T-cell (primary cell): ENCODE measurements at regions not wholly inside any gene's neighbourhood (a gene's known extent, or its start where the extent isn't known, plus 50 kb on each side); places are given as distances from the start of the nearest gene placed in this dataset.
A peak's percentile ranks its signal among the peaks of the same experiment; 100 is the strongest.

ENCODE experiments used
- ATAC-seq, 4 experiments: fragments of 200-7000 bp in 3 of 4; fragments of 150-1000 bp in 1 of 4; cut with Tn5 transposase; replicated peaks in 1 of 4; 1 replicate in 3 of 4; 2 replicates in 1 of 4; pipeline ENCODE4 v1.10.0; 2021; ENCODE audit warnings: moderate library complexity in 3 of 4, mild to moderate bottlenecking in 2 of 4, moderate number of reproducible peaks in 1 of 4
- CTCF ChIA-PET, 2 donors: fragments of 300-600 bp; sonication (Branson Sonifier 250); formaldehyde crosslinking; loops; one replicate each; lab custom pipeline; 2022; ENCODE audit warnings: antibody characterized with exemption in 2 of 2; lab: Charles Lee
- POLR2A ChIA-PET, 2 donors: fragments of 300-600 bp; sonication (Branson Sonifier 250); formaldehyde crosslinking; loops; one replicate each; lab custom pipeline; 2022; ENCODE audit warnings: antibody characterized with exemption in 2 of 2; lab: Charles Lee
- DNase-seq, 35 experiments: peaks; one replicate each; pipeline versions ENCODE4 v3.0.0 to v3.0.0-alpha.2; 2013 to 2023
- H3K27ac ChIP-seq: one replicate; pipeline ENCODE4 v1.5.1; 2013; ENCODE audit warnings: low read length
- H3K27me3 ChIP-seq, 2 experiments: replicated peaks in 1 of 2; 1 replicate in 1 of 2; 2 replicates in 1 of 2; pipeline versions ENCODE4 v1.6.1 to v1.7.0; 2013; ENCODE audit warnings: low read length in 1 of 2, mixed read lengths in 1 of 2; ENCODE audit not compliant: control insufficient read depth in 2 of 2, insufficient read depth in 2 of 2; ENCODE audit errors: extremely low read depth in 1 of 2
- H3K36me3 ChIP-seq, 2 donors: 1 replicate in 1 of 2; 2 replicates in 1 of 2; pipeline versions ENCODE4 v1.6.1 to v1.7.0; 2013; ENCODE audit warnings: low read length in 1 of 2; ENCODE audit not compliant: control insufficient read depth in 2 of 2, insufficient read depth in 1 of 2; ENCODE audit errors: extremely low read depth in 1 of 2
- H3K4me1 ChIP-seq, 2 experiments: 1 replicate in 1 of 2; 2 replicates in 1 of 2; pipeline versions ENCODE4 v1.6.1 to v1.7.0; 2013; ENCODE audit warnings: low read length in 2 of 2, mixed read lengths in 1 of 2; ENCODE audit not compliant: insufficient read depth in 2 of 2, control insufficient read depth in 1 of 2; ENCODE audit errors: extremely low read depth in 1 of 2
- H3K4me3 ChIP-seq, 2 donors: 1 replicate in 1 of 2; 2 replicates in 1 of 2; pipeline versions ENCODE4 v1.5.1 to v1.7.0; 2013; ENCODE audit warnings: mild to moderate bottlenecking in 2 of 2, low read length in 1 of 2, moderate library complexity in 1 of 2; ENCODE audit not compliant: control insufficient read depth in 1 of 2; ENCODE audit errors: extremely low read depth in 1 of 2
- H3K9me3 ChIP-seq: 2 replicates; pipeline ENCODE4 v1.7.0; 2013
- H3K27ac Mint-ChIP-seq, 2 donors: one replicate each; pipeline ENCODE4 v1.8.0; 2020 to 2021; ENCODE audit warnings: mild to moderate bottlenecking in 2 of 2, mixed read lengths in 2 of 2
- H3K27me3 Mint-ChIP-seq, 2 donors: one replicate each; pipeline ENCODE4 v1.8.0; 2021 to 2022; ENCODE audit warnings: mixed read lengths in 2 of 2
- H3K36me3 Mint-ChIP-seq: one replicate; pipeline ENCODE4 v1.8.0; 2021; ENCODE audit warnings: mixed read lengths
- H3K4me1 Mint-ChIP-seq, 3 donors: one replicate each; pipeline ENCODE4 v1.8.0; 2020 to 2022; ENCODE audit warnings: mixed read lengths in 3 of 3, mild to moderate bottlenecking in 1 of 3
- H3K4me3 Mint-ChIP-seq, 3 donors: one replicate each; pipeline ENCODE4 v1.8.0; 2020 to 2022; ENCODE audit warnings: mild to moderate bottlenecking in 3 of 3, mixed read lengths in 3 of 3, moderate library complexity in 3 of 3
- H3K9me3 Mint-ChIP-seq, 3 donors: one replicate each; pipeline ENCODE4 v1.8.0; 2020 to 2022; ENCODE audit warnings: mixed read lengths in 3 of 3
- WGBS: methylation state at CpG from one replicate; pipeline ENCODE4 v1.1.5; 2013; ENCODE audit warnings: missing lambda C conversion rate; ENCODE audit not compliant: insufficient coverage; 5-methylcytosine and 5-hydroxymethylcytosine counted together

GRCh38 chr10:47076949-47077361 lies 165.7 kb downstream of the PTPN20 start:
- Mint-ChIP-seq H3K36me3 (no peaks in the 10 kb centered on the region), H3K9me3 (no peaks in the 10 kb centered on the region), H3K4me1 (peaks cover 9 to 15% (median 11%) of the 10 kb centered on the region in 3 donors), H3K27me3 (peaks cover 0 to 4% of the 10 kb centered on the region in 2 donors), H3K27ac (no peak overlapping the region), H3K4me3 (no peak overlapping the region)
- ATAC-seq: no peak
- ChIA-PET POLR2A (no interaction called here), CTCF (interaction anchor here in 1 of 2 donors (0.6 kb wide), 1 partner anchor 14 kb away, joined by 3 read pairs; no protein-coding TSS in a partner anchor)
- Histone ChIP-seq H3K27ac (no peak overlapping the region), H3K9me3 (no peaks in the 10 kb centered on the region), H3K4me1 (peaks cover 0 to 11% of the 10 kb centered on the region in 2 experiments), H3K36me3 (no peaks in the 10 kb centered on the region), H3K27me3 (peaks cover 0 to 11% of the 10 kb centered on the region in 2 experiments), H3K4me3 (no peak overlapping the region)
- DNase-seq: no peak
- WGBS: 20% methylated on average over 2 of the region's 8 CpGs

DNA sequence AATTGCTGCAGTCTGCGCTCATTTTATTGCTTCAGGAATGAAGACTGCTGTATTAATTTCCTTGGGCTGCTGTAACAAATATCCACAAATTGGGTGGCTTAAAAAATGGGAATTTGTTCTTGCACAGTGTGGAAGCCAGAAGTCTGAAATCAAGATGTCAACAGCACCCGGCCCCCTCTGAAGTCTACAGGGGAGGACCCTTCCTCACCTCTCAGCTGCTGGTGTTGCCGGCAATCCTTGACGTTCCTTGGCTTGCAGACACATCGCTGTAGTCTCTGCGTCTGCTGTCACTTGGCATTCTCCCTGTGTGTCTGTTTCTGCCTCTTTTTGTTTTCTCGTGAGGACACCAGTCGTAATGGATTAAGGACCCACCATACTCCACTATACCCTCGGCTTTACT lies 166.2 kb downstream of the PTPN20 start:
- H3K36me3 ChIP-seq: no peaks in the 10 kb centered on the region
- 96% methylated on average over 7 of the region's 9 CpGs for WGBS
- POLR2A ChIA-PET: no interaction called here
- DNase-seq (no peak), ATAC-seq (no peak)
- Mint-ChIP-seq H3K4me1 (peaks cover 9 to 15% (median 12%) of the 10 kb centered on the region in 3 donors), H3K27ac (no peak overlapping the region), H3K27me3 (peaks cover 0 to 4% of the 10 kb centered on the region in 2 donors), H3K36me3 (no peaks in the 10 kb centered on the region), H3K4me3 (no peak overlapping the region), H3K9me3 (no peaks in the 10 kb centered on the region)
- CTCF ChIA-PET: interaction anchor here in 1 of 2 donors (0.6 kb wide), 1 partner anchor 14 kb away, joined by 3 read pairs; no protein-coding TSS in a partner anchor
- no peak overlapping the region for H3K4me3 ChIP-seq
- peaks cover 0 to 11% of the 10 kb centered on the region in 2 experiments for H3K4me1 ChIP-seq
- no peaks in the 10 kb centered on the region for H3K9me3 ChIP-seq
- peaks cover 0 to 11% of the 10 kb centered on the region in 2 experiments for H3K27me3 ChIP-seq
- no peak overlapping the region for H3K27ac ChIP-seq

DNA sequence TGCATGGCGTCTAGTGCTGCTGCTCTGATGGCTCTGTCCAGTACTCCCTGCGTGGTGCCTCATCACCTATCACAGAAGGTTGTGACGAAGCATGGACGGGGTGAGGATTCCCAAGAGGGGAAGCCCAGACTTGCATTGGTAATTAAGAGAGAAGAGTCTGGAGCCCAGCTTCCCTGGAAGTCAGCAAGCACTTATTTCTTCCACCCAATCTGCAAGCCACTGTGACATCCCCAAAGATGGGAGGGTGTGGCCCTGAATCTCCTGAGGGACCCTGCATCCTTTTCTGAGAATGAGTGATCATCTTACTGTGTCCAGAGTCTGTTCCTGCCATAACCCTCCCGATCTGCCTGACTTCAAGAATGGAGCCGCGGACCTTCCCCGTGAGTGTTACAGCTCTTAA lies 166.7 kb downstream of the PTPN20 start:
- peaks cover 9 to 15% (median 12%) of the 10 kb centered on the region in 3 donors for H3K4me1 Mint-ChIP-seq
- H3K36me3 Mint-ChIP-seq: no peaks in the 10 kb centered on the region

GRCh38 chr10:47078393-47079203 lies 167.4 kb downstream of the PTPN20 start:
- 100% methylated on average over 4 of the region's 8 CpGs for WGBS
- peaks cover 0 to 4% of the 10 kb centered on the region in 2 donors for H3K27me3 Mint-ChIP-seq
- no peak overlapping the region for H3K27ac Mint-ChIP-seq
- ATAC-seq (no peak), DNase-seq (no peak)
- H3K4me1 Mint-ChIP-seq: peaks cover 9 to 15% (median 12%) of the 10 kb centered on the region in 3 donors
- H3K36me3 Mint-ChIP-seq: no peaks in the 10 kb centered on the region
- Histone ChIP-seq H3K9me3 (no peaks in the 10 kb centered on the region), H3K4me3 (no peak overlapping the region), H3K36me3 (no peaks in the 10 kb centered on the region), H3K4me1 (peaks cover 0 to 11% of the 10 kb centered on the region in 2 experiments), H3K27me3 (peaks cover 0 to 11% of the 10 kb centered on the region in 2 experiments), H3K27ac (no peak overlapping the region)
- H3K4me3 Mint-ChIP-seq: no peak overlapping the region
- ChIA-PET CTCF (no interaction called here), POLR2A (no interaction called here)
- H3K9me3 Mint-ChIP-seq: no peaks in the 10 kb centered on the region

More for the DNA sequence above, 166.7 kb downstream of the PTPN20 start:
- POLR2A ChIA-PET: no interaction called here
- Mint-ChIP-seq H3K27ac (no peak overlapping the region), H3K27me3 (peaks cover 0 to 4% of the 10 kb centered on the region in 2 donors), H3K9me3 (no peaks in the 10 kb centered on the region), H3K4me3 (no peak overlapping the region)
- CTCF ChIA-PET: no interaction called here
- 94% methylated on average over 3 of the region's 8 CpGs for WGBS
- H3K9me3 ChIP-seq: no peaks in the 10 kb centered on the region
- H3K4me3 ChIP-seq: no peak overlapping the region
- peaks cover 0 to 11% of the 10 kb centered on the region in 2 experiments for H3K4me1 ChIP-seq
- ATAC-seq: no peak
- H3K36me3 ChIP-seq: no peaks in the 10 kb centered on the region
- no peak for DNase-seq
- no peak overlapping the region for H3K27ac ChIP-seq
- peaks cover 0 to 11% of the 10 kb centered on the region in 2 experiments for H3K27me3 ChIP-seq

DNA sequence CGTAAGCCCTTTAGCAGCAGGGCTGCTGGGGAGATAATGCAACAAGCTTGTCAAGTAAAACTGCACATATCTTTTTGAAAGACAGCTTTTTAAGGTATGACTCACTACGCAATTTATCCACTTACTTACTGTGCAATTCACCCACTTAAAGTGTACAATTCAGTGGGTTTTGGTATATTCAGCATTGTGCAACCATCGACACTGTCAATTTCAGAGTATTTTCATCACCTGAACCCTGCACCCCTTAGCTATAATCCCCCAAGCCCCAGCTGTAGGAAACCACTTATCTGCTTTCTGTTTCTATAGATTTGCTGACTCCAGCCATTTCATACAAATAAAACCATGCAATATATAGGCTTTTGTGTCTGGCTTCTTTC lies 168.0 kb downstream of the PTPN20 start:
- 0% methylated on average over 1 of the region's 3 CpGs for WGBS
- peaks cover 0 to 4% of the 10 kb centered on the region in 2 donors for H3K27me3 Mint-ChIP-seq
- no peaks in the 10 kb centered on the region for H3K36me3 ChIP-seq
- no peak for ATAC-seq
- peaks cover 0 to 11% of the 10 kb centered on the region in 2 experiments for H3K4me1 ChIP-seq
- H3K9me3 Mint-ChIP-seq: no peaks in the 10 kb centered on the region
- H3K4me3 ChIP-seq: no peak overlapping the region
- H3K27ac Mint-ChIP-seq: no peak overlapping the region
- no peaks in the 10 kb centered on the region for H3K9me3 ChIP-seq
- no peak for DNase-seq
- peaks cover 0 to 11% of the 10 kb centered on the region in 2 experiments for H3K27me3 ChIP-seq
- H3K4me3 Mint-ChIP-seq: no peak overlapping the region
- ChIA-PET POLR2A (no interaction called here), CTCF (interaction anchor here in 1 of 2 donors (0.7 kb wide), 1 partner anchor 86 kb away, joined by 3 read pairs; no protein-coding TSS in a partner anchor)
- H3K27ac ChIP-seq: no peak overlapping the region
- no peaks in the 10 kb centered on the region for H3K36me3 Mint-ChIP-seq
- peaks cover 9 to 15% (median 12%) of the 10 kb centered on the region in 3 donors for H3K4me1 Mint-ChIP-seq

DNA sequence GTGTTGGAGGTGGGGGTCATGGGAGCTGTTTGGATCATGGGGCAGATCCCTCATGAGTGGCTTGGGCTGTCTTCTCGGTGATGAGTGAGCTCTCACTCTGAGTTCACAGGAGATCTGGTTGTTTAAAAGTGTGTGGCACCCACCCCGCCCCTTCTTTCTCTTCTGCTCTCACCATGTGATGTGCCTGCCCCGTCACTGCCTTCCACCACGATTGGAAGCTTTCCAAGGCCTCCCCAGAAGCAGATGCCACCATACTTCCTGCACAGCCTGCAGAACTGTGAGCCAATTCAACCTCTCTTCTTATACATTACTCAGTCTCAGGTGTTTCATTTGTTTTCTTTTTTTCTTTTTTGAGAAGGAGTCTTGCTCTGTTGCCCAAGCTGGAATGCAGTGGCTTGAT lies 170.0 kb downstream of the PTPN20 start:
- H3K4me3 Mint-ChIP-seq: no peak overlapping the region
- peaks cover 0 to 11% of the 10 kb centered on the region in 2 experiments for H3K4me1 ChIP-seq
- CTCF ChIA-PET: interaction anchor here in 1 of 2 donors (0.7 kb wide), 1 partner anchor 71 kb away, joined by 3 read pairs; no protein-coding TSS in a partner anchor
- no peaks in the 10 kb centered on the region for H3K36me3 ChIP-seq
- H3K9me3 ChIP-seq: no peaks in the 10 kb centered on the region
- peaks cover 0 to 11% of the 10 kb centered on the region in 2 experiments for H3K27me3 ChIP-seq
- POLR2A ChIA-PET: no interaction called here
- peak in 28 of 35 experiments; percentile 4 to 58 (median 26) for DNase-seq
- H3K4me1 Mint-ChIP-seq: peaks cover 9 to 15% (median 12%) of the 10 kb centered on the region in 3 donors
- H3K27ac ChIP-seq: no peak overlapping the region
- no peaks in the 10 kb centered on the region for H3K27me3 Mint-ChIP-seq
- no peaks in the 10 kb centered on the region for H3K36me3 Mint-ChIP-seq
- H3K27ac Mint-ChIP-seq: peak overlapping the region in 1 of 2 donors; percentile 2
- peak; percentile 61 to 71 (median 70) for ATAC-seq
- WGBS: 60% methylated on average over 1 of the region's 4 CpGs
- H3K4me3 ChIP-seq: no peak overlapping the region
- no peaks in the 10 kb centered on the region for H3K9me3 Mint-ChIP-seq
